K562 (cell line): ENCODE measurements at regions not wholly inside any gene's neighbourhood (a gene's known extent, or its start where the extent isn't known, plus 50 kb on each side); places are given as distances from the start of the nearest gene placed in this dataset.

Source experiments
- ATAC-seq: fragments of 200-7000 bp; cut with Tn5 transposase; 3 replicates; pipeline ENCODE4 v1.9.1; 2020; ENCODE audit warnings: moderate library complexity
- BruUV-seq: library from RNA; stranded (reverse); fragments of 400-500 nt; replicated peaks from 2 replicates; lab custom pipeline; 2021; lab: Mats Ljungman, UMichigan
- CTCF ChIA-PET: fragments of 300-600 bp; formaldehyde crosslinking; extraction: SDS; loops from one replicate; lab custom pipeline; 2021; ENCODE audit warnings: low intra/inter-chr PET ratio; lab: Yijun Ruan, JAX
- POLR2A ChIA-PET: fragments of 300-600, 350-650 bp; sonication (Branson Sonifier 250); formaldehyde crosslinking; extraction: SDS; loops from one replicate; lab custom pipeline; 2021; ENCODE audit warnings: antibody characterized with exemption, inconsistent platforms; lab: Yijun Ruan, JAX
- DNase-seq, 4 experiments: peaks; one replicate each; pipeline versions ENCODE4 v3.0.0 to v3.0.0-alpha.2; 2011 to 2018; ENCODE audit warnings: low spot score in 3 of 4, mixed read lengths in 3 of 4; ENCODE audit errors: extremely low read depth in 1 of 4
- FAIRE-seq: peaks from 2 replicates; lab custom pipeline; 2011; peaks lifted over from hg19 to GRCh38; lab: Jason Lieb, UNC
- H2AFZ ChIP-seq: 2 replicates; pipeline ENCODE4 v1.6.0; 2011; ENCODE audit warnings: low read depth, low read length, control low read depth, inconsistent platforms
- H3K27ac ChIP-seq: fragments of 200-600 bp; 3 replicates; pipeline ENCODE4 v1.8.0; 2011; ENCODE audit warnings: low read depth, mild to moderate bottlenecking, control low read depth, inconsistent platforms, low read length, moderate library complexity, mixed read lengths; ENCODE audit errors: extremely low read depth
- H3K27me3 ChIP-seq, 2 experiments: fragments of 300-600 bp in 1 of 2; 2 replicates in 1 of 2; 3 replicates in 1 of 2; pipeline versions ENCODE4 v1.6.0 to v1.8.0; 2011; ENCODE audit warnings: inconsistent platforms in 2 of 2, low read length in 2 of 2, mild to moderate bottlenecking in 1 of 2, mixed read lengths in 1 of 2, moderate library complexity in 1 of 2; ENCODE audit not compliant: control insufficient read depth in 2 of 2, insufficient read depth in 2 of 2
- H3K36me3 ChIP-seq: fragments of 300-600 bp; 3 replicates; pipeline ENCODE4 v1.8.0; 2011; ENCODE audit warnings: mild to moderate bottlenecking, low read length, inconsistent platforms; ENCODE audit not compliant: control insufficient read depth, insufficient read depth
- H3K4me1 ChIP-seq, 2 experiments: fragments of 200-600 bp in 1 of 2; replicated peaks in 1 of 2; 2 replicates in 1 of 2; 3 replicates in 1 of 2; pipeline versions ENCODE4 v1.5.1 to v1.8.0; 2011; ENCODE audit warnings: inconsistent platforms in 2 of 2, low read length in 2 of 2, mild to moderate bottlenecking in 1 of 2, mixed read lengths in 1 of 2, moderate library complexity in 1 of 2; ENCODE audit not compliant: control insufficient read depth in 2 of 2, insufficient read depth in 2 of 2
- H3K4me2 ChIP-seq: 2 replicates; pipeline ENCODE4 v1.6.1; 2011; ENCODE audit warnings: low read length, control low read depth, inconsistent platforms, mixed read lengths; ENCODE audit not compliant: insufficient read depth
- H3K4me3 ChIP-seq: fragments of 200-600 bp; sonication (generic), shearing (Covaris generic); 2 replicates; pipeline ENCODE4 v1.5.1; 2016; ENCODE audit warnings: control low read depth, inconsistent platforms
- H3K79me2 ChIP-seq: fragments of 200-600 bp; 3 replicates; pipeline ENCODE4 v1.8.0; 2011; ENCODE audit warnings: low read length, inconsistent platforms; ENCODE audit not compliant: control insufficient read depth, insufficient read depth
- H3K9ac ChIP-seq, 2 experiments: 2 replicates each; pipeline versions ENCODE4 v1.6.0 to v1.6.1; 2011; ENCODE audit warnings: low read depth in 2 of 2, low read length in 2 of 2, control low read depth in 1 of 2, inconsistent platforms in 1 of 2, mild to moderate bottlenecking in 1 of 2, mixed read lengths in 1 of 2; ENCODE audit not compliant: insufficient read depth in 1 of 2
- H3K9me1 ChIP-seq: one replicate; pipeline ENCODE4 v1.6.0; 2011; ENCODE audit warnings: inconsistent platforms, mild to moderate bottlenecking, low read length, moderate library complexity; ENCODE audit not compliant: control insufficient read depth, insufficient read depth
- H3K9me3 ChIP-seq: replicated peaks from 2 replicates; pipeline ENCODE4 v1.5.1; 2011; ENCODE audit warnings: low read depth, low read length, inconsistent platforms; ENCODE audit not compliant: control insufficient read depth, insufficient read depth
- H4K20me1 ChIP-seq: replicated peaks from 2 replicates; pipeline ENCODE4 v1.6.1; 2011; ENCODE audit warnings: low read length, inconsistent platforms, mixed read lengths; ENCODE audit not compliant: control insufficient read depth, insufficient read depth
- CCNT2 ChIP-seq: IDR thresholded peaks from 2 replicates; pipeline ENCODE4 v1.6.1; 2011; ENCODE audit warnings: borderline replicate concordance, low read depth, mild to moderate bottlenecking, moderate library complexity, mixed read lengths, low read length; ENCODE audit not compliant: insufficient read length; ENCODE audit errors: extremely low read depth
- CHD4 ChIP-seq: fragments of 200-600 bp; sonication (generic); IDR thresholded peaks from 3 replicates; pipeline ENCODE4 v1.6.1; 2012; ENCODE audit warnings: low read depth, mild to moderate bottlenecking, mixed read lengths, low read length, inconsistent platforms; ENCODE audit not compliant: insufficient read depth, insufficient replicate concordance, poor library complexity, severe bottlenecking
- FOXK2 ChIP-seq, 2 experiments: fragments of 450-650 bp; IDR thresholded peaks in 1 of 2; conservative IDR thresholded peaks in 1 of 2; 2 replicates each; pipeline ENCODE4 v1.6.1; 2016; ENCODE audit warnings: low read depth in 2 of 2, mild to moderate bottlenecking in 1 of 2
- KLF16 ChIP-seq: IDR thresholded peaks from 2 replicates; pipeline ENCODE4 v1.6.1; 2016; ENCODE audit warnings: antibody characterized with exemption
- MEF2A ChIP-seq: IDR thresholded peaks from 2 replicates; pipeline ENCODE4 v1.6.1; 2011; ENCODE audit warnings: low read depth, mild to moderate bottlenecking, low read length, moderate library complexity; ENCODE audit not compliant: control insufficient read depth
- MTA2 ChIP-seq: fragments of 450-650 bp; IDR thresholded peaks from 2 replicates; pipeline ENCODE4 v1.6.1; 2016; ENCODE audit warnings: low read depth
- RB1 ChIP-seq: fragments of 450-650 bp; IDR thresholded peaks from 2 replicates; pipeline ENCODE4 v1.6.1; 2017; ENCODE audit warnings: low read depth, mild to moderate bottlenecking
- RHOXF2B ChIP-seq: fragments of 250-450 bp; sonication (Bioruptor Pico); conservative IDR thresholded peaks from 2 replicates; pipeline ENCODE4 v1.5.1; 2021
- SETDB1 ChIP-seq: IDR thresholded peaks from one replicate; pipeline ENCODE4 v1.6.1; 2012; ENCODE audit warnings: low read length, control low read depth, inconsistent platforms
- SIX5 ChIP-seq, 2 experiments: IDR thresholded peaks; 2 replicates each; pipeline ENCODE4 v1.6.1; 2011; ENCODE audit warnings: low read length in 2 of 2, borderline replicate concordance in 1 of 2, low read depth in 1 of 2, mild to moderate bottlenecking in 1 of 2, moderate library complexity in 1 of 2; ENCODE audit not compliant: insufficient read depth in 1 of 2
- SMARCA5 ChIP-seq: fragments of 450-650 bp; IDR thresholded peaks from 2 replicates; pipeline ENCODE4 v1.6.1; 2016
- ZBED1 ChIP-seq: IDR thresholded peaks from 2 replicates; pipeline ENCODE4 v1.6.1; 2014
- ZC3H11A ChIP-seq: IDR thresholded peaks from 2 replicates; pipeline ENCODE4 v1.6.1; 2012; ENCODE audit warnings: low read depth, low read length, improper control_type of control experiment
- ZNF431 ChIP-seq: sonication (generic); formaldehyde crosslinking; IDR thresholded peaks from 2 replicates; pipeline ENCODE4 v1.8.0; 2022; ENCODE audit warnings: mild to moderate bottlenecking, missing genetic modification reagents
- ZNF717 ChIP-seq: fragments of 250-450 bp; sonication (Bioruptor Pico); IDR thresholded peaks from 2 replicates; pipeline ENCODE4 v1.5.0; 2021
- WGBS: fragments of 100-300 bp; shearing (Covaris generic); methylation state at CpG from one replicate; pipeline ENCODE4 v1.1.6; 2016; ENCODE audit warnings: low coverage, mixed read lengths; ENCODE audit not compliant: insufficient coverage; ENCODE audit errors: missing lambda C conversion rate; 5-methylcytosine and 5-hydroxymethylcytosine counted together
- in situ Hi-C: fragments of 300-500 bp; cut with MboI; formaldehyde crosslinking; loops from 4 replicates; pipeline ENCODE4 v1.15.0; 2018; ENCODE audit warnings: inconsistent platforms, mixed read lengths
- intact Hi-C: fragments of 100-400 bp; cut with micrococcal nuclease; formaldehyde crosslinking; loops from 2 replicates; pipeline ENCODE4 v1.14.2; 2022
- TF ChIP-seq, protein P1 (sequence below): IDR thresholded peaks from 2 replicates; pipeline ENCODE4 v1.6.1; 2014; ENCODE audit warnings: antibody characterized with exemption
- TF ChIP-seq, protein P2 (sequence below): sonication (generic); IDR thresholded peaks from 2 replicates; pipeline ENCODE4 v1.6.1; 2016
- TF ChIP-seq, protein P3 (sequence below): fragments of 250-450 bp; sonication (Bioruptor Pico); IDR thresholded peaks from 2 replicates; pipeline ENCODE4 v1.9.0; 2021; ENCODE audit warnings: mild to moderate bottlenecking, inconsistent platforms

DNA sequence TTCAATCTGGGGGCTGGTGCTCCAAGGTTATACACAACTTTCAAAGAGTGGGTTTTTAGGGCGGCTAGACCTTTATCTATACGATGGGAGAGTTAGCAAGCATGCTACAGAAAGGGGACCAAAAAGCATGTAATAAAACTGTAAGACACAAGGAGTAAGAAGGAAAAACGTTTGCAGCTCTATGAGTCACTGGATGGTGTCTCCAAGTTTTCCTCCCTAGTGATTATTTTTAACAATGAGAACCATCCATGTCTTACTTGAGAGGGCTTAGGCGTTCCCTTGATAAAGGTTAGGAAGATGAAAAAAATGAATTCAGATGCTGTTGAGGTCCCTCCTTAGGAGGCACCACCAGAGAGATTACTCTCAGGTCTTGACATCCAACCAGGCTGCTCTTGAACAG, 75.9 kb downstream of the HRH4 start:
- in situ Hi-C loops = no loop called here
- H4K20me1 ChIP-seq = no peaks in the 10 kb centered on the region
- no peaks in the 10 kb centered on the region for H3K36me3 ChIP-seq
- TF ChIP-seq RB1 = no peak
- TF ChIP-seq CHD4 = no peak
- TF ChIP-seq, protein P1, sequence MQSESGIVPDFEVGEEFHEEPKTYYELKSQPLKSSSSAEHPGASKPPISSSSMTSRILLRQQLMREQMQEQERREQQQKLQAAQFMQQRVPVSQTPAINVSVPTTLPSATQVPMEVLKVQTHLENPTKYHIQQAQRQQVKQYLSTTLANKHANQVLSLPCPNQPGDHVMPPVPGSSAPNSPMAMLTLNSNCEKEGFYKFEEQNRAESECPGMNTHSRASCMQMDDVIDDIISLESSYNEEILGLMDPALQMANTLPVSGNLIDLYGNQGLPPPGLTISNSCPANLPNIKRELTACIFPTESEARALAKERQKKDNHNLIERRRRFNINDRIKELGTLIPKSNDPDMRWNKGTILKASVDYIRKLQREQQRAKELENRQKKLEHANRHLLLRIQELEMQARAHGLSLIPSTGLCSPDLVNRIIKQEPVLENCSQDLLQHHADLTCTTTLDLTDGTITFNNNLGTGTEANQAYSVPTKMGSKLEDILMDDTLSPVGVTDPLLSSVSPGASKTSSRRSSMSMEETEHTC = no peak
- TF ChIP-seq ZNF431 (CRISPR knock-in tag) = no peak
- TF ChIP-seq, protein P2, sequence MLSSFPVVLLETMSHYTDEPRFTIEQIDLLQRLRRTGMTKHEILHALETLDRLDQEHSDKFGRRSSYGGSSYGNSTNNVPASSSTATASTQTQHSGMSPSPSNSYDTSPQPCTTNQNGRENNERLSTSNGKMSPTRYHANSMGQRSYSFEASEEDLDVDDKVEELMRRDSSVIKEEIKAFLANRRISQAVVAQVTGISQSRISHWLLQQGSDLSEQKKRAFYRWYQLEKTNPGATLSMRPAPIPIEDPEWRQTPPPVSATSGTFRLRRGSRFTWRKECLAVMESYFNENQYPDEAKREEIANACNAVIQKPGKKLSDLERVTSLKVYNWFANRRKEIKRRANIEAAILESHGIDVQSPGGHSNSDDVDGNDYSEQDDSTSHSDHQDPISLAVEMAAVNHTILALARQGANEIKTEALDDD = no peak
- TF ChIP-seq SETDB1 = no peak
- TF ChIP-seq SIX5 (IDR thresholded peaks at IDR 0.05; ENCODE audit: borderline replicate concordance in 1 of 2, insufficient read depth in 1 of 2, low read depth in 1 of 2, low read length in 2 of 2) = no peak
- TF ChIP-seq CCNT2 = no peak
- TF ChIP-seq, protein P3, sequence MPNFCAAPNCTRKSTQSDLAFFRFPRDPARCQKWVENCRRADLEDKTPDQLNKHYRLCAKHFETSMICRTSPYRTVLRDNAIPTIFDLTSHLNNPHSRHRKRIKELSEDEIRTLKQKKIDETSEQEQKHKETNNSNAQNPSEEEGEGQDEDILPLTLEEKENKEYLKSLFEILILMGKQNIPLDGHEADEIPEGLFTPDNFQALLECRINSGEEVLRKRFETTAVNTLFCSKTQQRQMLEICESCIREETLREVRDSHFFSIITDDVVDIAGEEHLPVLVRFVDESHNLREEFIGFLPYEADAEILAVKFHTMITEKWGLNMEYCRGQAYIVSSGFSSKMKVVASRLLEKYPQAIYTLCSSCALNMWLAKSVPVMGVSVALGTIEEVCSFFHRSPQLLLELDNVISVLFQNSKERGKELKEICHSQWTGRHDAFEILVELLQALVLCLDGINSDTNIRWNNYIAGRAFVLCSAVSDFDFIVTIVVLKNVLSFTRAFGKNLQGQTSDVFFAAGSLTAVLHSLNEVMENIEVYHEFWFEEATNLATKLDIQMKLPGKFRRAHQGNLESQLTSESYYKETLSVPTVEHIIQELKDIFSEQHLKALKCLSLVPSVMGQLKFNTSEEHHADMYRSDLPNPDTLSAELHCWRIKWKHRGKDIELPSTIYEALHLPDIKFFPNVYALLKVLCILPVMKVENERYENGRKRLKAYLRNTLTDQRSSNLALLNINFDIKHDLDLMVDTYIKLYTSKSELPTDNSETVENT (CRISPR knock-in tag) = no peak
- TF ChIP-seq ZNF717 (CRISPR knock-in tag) = no peak
- no peak for TF ChIP-seq RHOXF2B (CRISPR knock-in tag)
- no peak for TF ChIP-seq MTA2
- TF ChIP-seq ZBED1 = no peak
- TF ChIP-seq FOXK2 (conservative IDR thresholded peaks at IDR 0.05 in 1 of 2, IDR thresholded peaks at IDR 0.05 in 1 of 2; ENCODE audit: low read depth in 2 of 2) = no peak
- TF ChIP-seq SMARCA5 = no peak
- no peak for TF ChIP-seq KLF16
- no peak for TF ChIP-seq MEF2A
- no peak for TF ChIP-seq ZC3H11A
- TF ChIP-seq, all 486 proteins: peak for 0
- ChIA-PET POLR2A (no interaction called here), CTCF (no interaction called here)
- Histone ChIP-seq H3K9ac (no peak overlapping the region), H3K4me1 (no peaks in the 10 kb centered on the region), H3K27me3 (no peaks in the 10 kb centered on the region; a peak in 1 of 5 replicates), H3K4me2 (no peak overlapping the region), H3K9me1 (no peaks in the 10 kb centered on the region), H3K4me3 (no peak overlapping the region), H3K9me3 (no peaks in the 10 kb centered on the region), H3K79me2 (no peaks in the 10 kb centered on the region), H2AFZ (no peak overlapping the region), H3K27ac (no peak overlapping the region)
- WGBS = 3% methylated on average over 4 of the region's 4 CpGs
- BruUV-seq = no TSS peak
- intact Hi-C loops = no loop called here
- ATAC-seq = no peak
- DNase-seq = no peak
- FAIRE-seq = no peak
